Stimulated activated CD8-positive, alpha-beta memory T cell treated with anti-CD3 and anti-CD28 coated beads, Interleukin-7, amount 100 ng/mL, for 48 hours (primary cell): ENCODE measurements at regions not wholly inside any gene's neighbourhood (a gene's known extent, or its start where the extent isn't known, plus 50 kb on each side); places are given as distances from the start of the nearest gene placed in this dataset.
"Not testable (repeated sequence)": the region's sequence is repeated elsewhere in the genome, so short reads cannot be mapped to it uniquely, and the experiment has no call there.

ENCODE experiments used
- DNase-seq, 2 donors: peaks; one replicate each; pipeline ENCODE4 v3.0.0-alpha.2; 2020; ENCODE audit warnings: low read depth in 1 of 2; ENCODE audit errors: extremely low read depth in 1 of 2

DNA sequence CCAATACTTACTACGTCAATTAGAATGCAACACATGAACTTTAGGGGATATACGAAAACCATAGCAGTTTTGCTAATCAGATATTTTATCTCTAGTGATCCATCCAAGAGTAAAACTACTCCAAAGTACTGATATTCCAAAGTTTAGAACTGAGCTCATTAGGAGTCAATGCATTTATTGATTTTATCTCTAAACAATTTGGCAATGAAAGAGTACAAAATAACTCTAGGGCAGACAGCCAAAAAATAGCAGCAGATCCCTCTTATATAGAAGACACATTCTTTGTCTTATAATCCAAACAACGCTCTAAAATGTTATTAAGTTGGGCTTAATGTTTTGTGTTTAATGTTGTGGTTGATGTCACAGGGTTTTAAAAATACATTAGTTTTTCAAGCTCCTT, 923.9 kb upstream of the MAN1A1 start:
- no peak for DNase-seq

DNA sequence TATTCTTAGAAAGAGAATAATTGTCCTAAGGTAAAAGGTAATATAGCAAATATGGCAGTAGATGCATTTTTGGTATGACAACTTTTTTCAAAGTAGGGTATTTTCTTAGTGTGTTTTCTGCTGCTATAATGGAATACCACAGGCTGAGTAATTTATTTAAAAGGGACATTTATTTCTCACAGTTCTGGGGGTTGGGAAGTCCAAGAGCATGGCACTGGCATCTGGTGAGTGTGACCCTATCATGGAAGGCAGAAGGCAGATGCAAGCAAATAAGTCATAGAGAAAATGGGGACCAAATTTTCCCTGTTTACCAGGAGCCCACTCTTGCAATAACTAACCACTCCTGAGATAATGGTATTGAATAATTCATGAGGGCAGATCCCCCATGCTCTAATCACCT, 922.5 kb upstream of the MAN1A1 start:
- no peak for DNase-seq

DNA sequence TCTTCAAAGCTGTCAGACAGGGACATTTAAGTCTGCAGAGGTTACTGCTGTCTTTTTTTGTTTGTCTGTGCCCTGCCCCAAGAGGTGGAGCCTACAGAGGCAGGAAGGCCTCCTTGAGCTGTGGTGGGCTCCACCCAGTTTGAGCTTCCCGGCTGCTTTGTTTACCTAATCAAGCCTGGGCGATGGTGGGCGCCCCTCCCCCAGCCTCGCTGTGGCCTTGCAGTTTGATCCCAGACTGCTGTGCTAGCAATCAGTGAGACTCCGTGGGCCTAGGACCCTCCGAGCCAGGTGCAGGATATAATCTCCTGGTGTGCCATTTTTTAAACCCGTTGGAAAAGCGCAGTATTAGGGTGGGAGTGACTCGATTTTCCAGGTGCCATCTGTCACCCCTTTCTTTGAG, 918.7 kb upstream of the MAN1A1 start:
- DNase-seq: not testable (repeated sequence)

DNA sequence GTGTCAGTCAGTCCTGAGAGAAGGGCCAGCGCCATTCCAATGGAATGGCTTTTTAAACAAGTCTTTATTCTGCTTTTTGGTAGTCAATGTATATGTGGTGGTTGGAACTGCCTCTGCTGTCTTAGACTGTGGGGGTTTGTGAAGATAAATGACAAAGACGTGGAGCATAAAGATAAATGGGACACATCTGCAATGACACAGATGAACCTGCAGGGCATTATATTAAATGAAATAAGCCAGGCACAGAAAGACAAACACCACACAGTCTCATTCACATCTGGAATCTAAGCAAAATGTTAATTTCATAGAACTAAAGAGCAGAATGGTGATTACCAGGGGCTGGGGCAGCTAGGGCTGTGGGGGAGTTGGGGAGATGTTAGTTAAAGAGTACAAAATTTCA, 912.8 kb upstream of the MAN1A1 start:
- no peak for DNase-seq

DNA sequence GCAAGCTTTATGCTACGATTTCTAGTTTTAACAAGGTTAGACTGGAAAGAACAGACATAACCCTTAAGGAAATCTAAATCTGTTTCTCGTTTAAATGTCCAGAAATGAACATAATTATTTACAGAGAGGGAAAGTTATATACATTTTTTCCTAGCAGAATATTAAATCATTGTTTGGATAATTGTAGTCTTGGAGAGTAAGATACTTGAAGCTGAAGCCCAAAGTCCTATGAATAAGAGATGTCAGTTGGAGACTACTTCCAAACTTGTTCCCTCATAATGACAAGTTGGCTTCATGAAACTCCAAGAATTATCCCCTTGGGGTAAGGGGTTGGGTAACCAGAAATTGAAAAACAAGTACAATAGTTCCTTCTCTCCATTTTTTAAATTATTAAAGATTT, 911.1 kb upstream of the MAN1A1 start:
- no peak for DNase-seq

DNA sequence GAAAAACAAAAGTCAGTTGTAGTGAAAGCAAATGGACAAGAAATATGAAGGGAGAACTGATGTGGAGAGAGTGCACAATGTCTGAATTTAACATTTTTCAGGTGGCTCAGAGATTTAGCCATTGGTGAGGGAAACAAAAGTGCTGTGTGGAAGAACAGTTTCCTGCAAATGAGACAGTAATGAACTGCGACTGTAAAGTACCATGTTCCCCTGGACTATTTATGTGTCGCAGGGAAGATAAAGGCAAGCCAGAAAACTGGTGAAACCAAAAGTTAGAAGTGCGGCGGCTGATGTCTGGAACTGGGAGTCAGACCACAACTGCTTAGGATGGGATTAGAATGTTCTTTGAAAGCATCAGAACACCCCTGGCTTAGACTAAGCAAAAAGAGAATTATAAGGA, 905.1 kb upstream of the MAN1A1 start:
- no peak for DNase-seq

DNA sequence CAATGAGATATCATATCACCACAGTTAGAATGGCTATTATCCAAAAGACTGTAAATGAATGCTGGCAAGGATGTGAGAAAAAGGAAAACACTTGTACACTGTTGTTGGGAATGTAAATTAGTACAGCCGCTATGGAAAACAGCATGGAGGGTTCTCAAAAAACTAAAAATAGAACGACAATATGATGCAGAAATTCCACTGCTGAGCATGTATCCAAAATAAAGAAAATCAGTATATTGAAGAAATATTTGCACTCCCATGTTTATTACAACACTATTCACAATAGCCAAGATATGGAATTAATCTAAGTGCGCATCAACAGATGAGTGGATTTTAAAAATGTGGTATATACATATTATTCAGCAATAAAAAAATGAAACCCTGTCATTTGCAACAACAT, 898.9 kb upstream of the MAN1A1 start:
- no peak for DNase-seq

DNA sequence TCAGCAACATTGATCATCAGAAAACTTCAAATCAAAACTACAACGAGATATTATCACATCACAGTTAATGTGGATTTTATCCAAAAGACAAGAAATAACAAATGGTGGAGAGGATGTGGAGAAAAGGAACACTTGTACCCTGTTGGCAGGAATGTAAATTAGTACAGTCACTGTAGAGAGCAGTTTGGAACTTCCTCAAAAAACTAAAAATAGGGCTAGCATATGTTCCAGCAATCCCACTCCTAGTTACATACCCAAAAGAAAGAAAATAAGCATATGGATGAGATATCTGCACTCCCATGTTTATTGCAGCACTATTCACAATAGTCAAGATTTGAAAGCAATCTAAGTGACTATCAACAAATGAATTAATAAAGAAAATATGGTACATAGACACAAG, 887.7 kb upstream of the MAN1A1 start:
- no peak for DNase-seq

DNA sequence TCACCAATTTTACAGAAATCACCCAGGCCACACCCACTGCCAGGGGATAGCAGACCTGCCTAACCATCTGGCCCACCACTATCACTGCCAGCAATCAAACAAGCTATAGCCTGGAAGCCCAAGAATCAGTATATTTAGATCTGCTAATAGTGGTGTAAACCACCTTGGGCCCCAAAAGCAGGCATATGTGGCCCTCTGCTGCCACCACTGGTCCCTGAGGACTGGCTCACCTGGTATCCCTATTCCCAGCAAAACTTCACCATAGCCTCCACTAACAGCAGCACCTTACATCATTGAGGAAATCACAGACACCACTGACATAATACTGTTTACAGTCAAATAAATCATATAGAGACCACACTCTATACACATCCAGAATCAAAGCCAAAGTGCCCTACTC, 880.4 kb upstream of the MAN1A1 start:
- DNase-seq: no peak

DNA sequence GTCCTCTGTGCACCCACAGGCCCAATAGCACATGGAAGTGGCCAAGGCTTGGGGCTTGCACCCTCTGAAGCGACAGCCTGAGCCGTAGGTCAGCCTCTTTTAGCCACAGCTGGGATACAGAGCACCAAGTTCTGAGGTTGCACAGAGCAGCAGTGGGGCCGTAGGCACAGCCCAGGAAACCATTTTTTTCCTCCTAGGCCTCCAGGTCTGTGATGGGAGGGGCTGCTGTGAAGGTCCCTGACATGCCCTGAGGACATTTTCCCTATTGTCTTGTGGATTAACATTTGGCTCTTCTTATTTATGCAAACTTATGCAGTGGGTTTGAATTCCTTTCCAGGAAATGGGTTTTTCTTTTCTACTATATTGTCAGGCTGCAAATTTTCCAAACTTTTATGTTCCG, 878.7 kb upstream of the MAN1A1 start:
- no peak for DNase-seq

DNA sequence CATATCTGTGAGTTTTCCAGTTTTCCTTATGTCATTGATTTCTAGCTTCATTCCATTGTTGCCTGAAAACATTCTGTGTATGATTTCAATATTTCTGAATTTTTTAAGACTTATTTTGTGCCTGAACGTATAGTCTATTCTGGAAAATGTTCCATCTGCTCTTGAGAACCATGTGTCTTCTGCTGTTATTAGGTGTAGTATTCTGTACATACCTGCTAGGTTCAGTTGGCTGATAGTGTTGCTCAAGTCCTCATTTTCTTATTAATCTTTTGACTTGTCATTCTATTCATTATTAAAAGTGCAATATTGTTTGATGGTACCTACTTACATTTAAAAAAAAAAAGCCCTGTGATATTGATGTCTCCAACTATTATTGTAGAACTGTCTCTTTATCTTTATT, 869.8 kb upstream of the MAN1A1 start:
- DNase-seq: no peak

DNA sequence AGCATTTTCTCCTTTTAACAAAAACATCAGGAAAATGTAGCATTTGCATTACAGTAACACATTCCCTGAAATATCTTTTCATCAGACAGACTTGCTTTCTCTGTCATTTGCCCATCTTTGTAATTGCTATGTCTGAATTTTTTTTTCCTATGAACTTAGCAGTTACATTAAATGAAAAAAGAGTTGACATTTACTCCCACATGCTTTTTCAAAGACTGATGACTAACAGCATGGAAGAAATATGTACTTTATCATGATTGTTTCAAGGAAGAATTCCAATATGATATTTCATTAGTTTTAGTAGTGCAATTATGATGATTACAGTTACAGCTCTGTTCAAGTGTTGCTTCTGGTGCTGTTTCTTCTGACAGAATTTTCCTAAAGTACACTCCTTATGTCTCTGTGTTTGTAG, 864.5 kb upstream of the MAN1A1 start:
- no peak for DNase-seq

DNA sequence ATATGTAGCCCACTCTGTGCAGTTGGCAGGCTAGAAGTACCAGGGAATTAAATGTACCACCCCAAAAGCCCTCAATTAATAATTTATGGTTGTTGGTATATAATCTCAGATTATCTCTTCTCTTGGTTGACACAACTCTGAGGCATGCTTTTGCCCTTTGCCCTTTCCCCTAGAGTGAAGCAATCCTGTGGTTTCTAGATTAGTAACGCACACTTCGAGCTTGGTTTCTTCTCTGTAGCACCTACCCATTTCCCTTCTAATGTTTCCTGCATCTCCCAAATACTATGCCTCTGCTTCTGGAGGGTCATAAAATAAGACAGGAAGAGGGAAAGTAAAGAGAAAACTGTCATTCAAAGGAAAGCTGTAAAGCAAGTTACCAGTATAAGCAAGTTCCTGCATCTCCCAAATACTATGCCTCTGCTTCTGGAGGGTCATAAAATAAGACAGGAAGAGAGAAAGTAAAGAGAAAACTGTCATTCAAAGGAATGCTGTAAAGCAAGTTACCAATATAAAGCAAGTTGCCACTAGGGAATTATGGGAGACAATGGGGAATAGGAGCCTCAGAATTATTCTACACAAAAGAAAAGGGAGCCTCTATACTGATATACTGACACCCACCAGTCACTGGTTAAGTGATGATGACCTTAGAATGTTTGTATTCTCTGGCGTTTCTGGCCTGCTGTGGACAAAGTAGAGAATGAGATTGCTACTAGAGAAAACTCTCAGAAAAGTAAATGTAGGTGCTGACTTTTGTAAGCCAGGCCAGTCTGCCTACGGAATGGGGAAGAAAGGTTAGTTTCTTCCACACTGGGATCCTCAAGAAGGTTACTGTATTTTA, 862.6 kb upstream of the MAN1A1 start:
- no peak for DNase-seq

DNA sequence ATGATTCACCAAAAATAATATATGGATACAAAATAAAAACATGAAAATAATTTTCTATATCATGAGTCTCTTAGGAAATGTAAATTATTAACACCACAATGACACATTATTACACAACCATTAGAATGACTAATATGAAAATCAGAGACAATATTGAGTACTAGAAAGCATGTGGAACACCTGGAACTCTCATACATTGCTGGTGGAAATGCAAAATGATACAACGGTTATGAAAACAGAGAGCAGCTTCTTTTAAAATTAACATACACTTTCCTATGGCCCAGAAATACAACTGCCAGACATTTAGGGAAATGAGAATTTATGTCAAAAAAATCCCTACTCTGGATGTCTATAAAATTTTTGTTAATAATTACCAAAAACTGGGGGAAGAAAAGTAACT, 853.3 kb upstream of the MAN1A1 start:
- DNase-seq: no peak

DNA sequence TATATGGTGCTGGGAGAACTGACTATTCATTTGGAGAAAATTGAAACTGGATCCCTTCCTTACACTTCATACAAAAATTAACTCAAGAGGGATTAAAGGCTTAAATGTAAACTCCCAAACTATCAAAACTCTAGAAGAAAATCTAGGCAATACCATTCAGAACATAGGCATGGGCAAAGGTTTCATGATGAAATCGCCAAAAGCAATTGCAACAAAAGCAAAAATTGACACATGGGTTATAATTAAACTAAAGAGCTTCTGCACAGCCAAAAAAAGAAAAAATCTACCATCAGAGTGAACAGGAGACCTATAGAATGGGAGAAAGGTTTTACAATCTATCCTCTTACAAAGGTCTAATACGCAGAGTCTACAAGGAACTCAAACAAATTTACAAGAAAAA, 851.3 kb upstream of the MAN1A1 start:
- no peak for DNase-seq

DNA sequence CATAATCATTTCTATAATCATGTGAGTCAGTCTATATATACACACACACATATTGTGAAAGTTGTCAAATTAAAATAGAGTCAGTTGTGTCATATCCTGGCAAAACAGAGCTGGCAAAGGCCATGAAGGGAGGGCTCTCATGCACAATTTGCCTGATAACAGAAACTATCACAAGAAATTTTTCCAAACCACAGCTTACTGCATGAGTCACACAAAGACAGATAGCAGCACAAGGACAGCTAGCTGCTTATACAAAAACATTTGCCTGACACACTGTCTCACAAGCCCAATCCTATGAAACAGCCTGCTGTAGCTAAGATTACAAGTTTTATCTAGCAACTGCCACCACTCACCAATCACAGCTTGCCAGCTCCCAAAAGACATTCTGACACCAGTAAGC, 848.5 kb upstream of the MAN1A1 start:
- no peak for DNase-seq

DNA sequence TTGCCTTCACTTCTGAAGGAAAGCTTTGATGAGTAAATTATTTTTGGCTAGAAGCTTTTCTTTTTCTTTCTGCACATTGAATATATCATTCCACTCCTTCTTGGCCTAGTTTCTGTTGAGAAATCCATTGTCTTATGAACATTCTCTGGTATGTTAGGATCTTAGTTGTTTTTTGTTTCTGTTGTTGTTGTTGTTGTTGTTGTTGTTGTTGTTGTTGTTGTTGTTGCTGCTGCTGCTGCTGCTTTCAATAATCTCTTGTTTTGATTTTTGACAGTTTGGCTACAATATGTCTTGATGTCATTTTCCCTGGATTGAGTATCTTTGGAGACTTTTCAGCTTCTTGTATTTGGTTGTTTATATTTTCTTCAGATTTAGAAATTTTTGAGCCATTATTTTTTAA, 836.5 kb upstream of the MAN1A1 start:
- DNase-seq: no peak

DNA sequence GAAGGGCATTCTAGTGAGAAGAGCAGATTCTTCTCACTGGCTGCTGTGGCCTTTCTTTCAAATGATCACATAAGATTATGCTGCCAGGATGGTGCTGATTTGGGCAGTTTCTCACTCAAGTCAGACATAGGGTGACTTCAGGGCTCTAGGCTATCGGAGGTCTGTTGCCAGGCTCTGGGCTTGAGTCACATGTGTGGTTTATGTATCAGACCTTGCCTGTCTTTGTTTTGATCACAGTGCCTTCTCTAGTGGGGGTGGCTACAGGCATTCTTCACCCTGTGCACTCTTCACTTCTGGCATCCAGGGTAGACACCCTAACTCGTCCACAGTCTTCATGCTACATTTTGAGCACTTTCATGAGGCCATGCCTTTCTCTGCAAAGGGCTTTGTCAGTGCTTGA, 823.7 kb upstream of the MAN1A1 start:
- no peak for DNase-seq

DNA sequence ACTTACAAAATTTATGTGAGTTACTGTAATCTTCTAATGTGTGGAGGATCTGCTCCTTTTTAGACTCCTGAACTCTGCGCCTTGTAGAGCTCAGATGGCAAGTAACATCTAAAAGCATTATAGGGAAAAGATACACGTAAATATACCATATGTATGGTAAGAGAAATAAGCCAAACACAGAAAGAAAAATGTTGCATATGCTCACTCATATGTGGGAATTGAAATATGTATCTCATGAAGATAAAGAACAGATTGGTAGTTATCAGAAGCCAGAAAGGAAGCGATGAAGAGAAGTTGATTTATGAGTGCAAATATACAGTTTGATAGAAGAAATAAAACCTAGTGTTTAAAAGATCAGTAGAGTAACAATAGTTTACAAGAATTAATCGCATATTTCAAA, 815.0 kb upstream of the MAN1A1 start:
- no peak for DNase-seq

DNA sequence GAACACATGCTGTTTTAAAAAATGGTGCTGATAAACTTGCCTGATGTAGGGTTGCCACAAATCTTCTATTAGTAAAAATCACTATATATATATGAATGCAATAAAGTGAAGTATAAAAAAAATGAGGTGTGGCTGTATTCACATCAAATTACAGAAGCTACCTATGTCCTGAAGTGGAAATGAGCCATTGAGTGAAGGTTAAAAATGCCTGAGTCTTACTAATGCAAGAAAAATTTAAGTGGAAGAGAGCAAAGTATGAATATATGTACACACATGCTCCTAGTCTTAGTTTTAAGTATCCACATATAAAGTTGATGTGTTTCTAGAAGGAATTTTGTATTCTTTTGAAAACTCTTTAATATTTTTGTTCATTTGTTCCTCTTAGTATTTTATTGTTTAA, 808.3 kb upstream of the MAN1A1 start:
- DNase-seq: no peak

DNA sequence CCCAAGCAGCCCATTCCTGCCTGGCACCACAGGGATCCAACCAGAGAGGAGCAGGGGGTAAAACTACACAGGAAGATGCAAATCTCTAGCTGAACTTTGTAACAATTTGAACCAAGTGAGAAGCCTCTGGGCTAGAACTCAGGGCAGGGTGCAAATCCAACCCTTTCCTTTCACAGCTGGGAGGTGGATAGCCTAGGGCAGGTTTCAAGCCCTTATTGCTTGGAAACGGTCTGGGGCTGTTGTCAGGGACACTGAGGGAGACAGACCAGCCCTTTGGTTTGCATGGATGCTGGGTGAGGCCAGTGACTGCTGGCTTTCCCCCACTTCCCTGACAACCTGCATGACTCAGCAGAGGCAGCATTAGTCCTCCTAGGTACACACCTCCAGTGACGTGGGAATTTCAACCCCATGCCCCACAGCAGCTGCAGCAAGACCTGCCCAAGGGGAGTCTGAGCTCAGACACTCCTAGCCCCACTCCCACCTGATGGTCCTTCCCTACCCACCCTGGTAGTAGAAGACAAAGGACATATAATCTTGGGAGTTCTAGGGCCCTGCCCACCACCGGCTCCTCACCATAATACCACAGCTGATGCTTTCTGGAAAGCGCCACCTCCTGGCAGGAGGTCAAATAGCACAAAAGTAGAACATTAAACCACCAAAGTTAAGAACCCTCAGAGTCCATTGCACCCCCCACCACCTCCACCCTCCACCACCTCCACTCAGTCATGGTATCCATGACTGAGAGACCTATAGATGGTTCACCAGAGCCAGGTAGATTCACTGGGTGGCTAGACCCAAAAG, 797.7 kb upstream of the MAN1A1 start:
- DNase-seq: no peak

DNA sequence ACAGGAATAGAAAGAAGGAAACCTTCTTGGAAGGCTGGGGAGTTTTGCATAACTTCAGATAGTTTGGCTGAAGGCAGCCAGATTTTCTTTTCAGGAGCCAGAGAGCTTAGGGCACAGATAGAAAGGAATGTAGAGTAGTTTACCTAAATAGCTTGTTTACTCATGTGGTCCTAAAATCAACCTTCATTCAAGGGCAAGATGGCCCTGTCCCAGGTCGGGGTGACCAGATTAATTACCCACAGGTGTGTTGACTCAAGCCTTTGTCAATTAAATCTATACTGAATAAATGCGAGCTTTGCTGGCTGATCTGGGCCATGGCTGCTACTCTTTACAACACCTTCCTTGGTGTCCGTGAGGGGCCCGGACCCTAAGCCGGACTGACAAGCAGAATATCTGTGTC, 792.0 kb upstream of the MAN1A1 start:
- no peak for DNase-seq
